ENCODE measurements at regions not wholly inside any gene's neighbourhood (a gene's known extent, or its start where the extent isn't known, plus 50 kb on each side); places are given as distances from the start of the nearest gene placed in this dataset.
"Not testable (repeated sequence)": the region's sequence is repeated elsewhere in the genome, so short reads cannot be mapped to it uniquely, and the experiment has no call there.

- H3K27me3 Mint-ChIP-seq: no peaks in the 10 kb centered on the region
- peaks cover 0 to 30% (median 6%) of the 10 kb centered on the region in 5 donors for H3K9me3 Mint-ChIP-seq
- ChIA-PET POLR2A (no interaction called here), CTCF (no interaction called here)
- H3K27ac Mint-ChIP-seq: no peak overlapping the region
- Histone ChIP-seq H3K27me3 (ENCODE audit: insufficient read depth, low read length, poor library complexity, severe bottlenecking) (no peaks in the 10 kb centered on the region), H3K36me3 (ENCODE audit: insufficient read depth, low read length) (no peaks in the 10 kb centered on the region), H3K9me3 (ENCODE audit: low read length) (no peaks in the 10 kb centered on the region), H3K4me3 (ENCODE audit: low read length) (no peak overlapping the region), H3K27ac (ENCODE audit: low read depth, low read length) (no peak overlapping the region), H3K4me1 (ENCODE audit: insufficient read depth, low read length) (no peaks in the 10 kb centered on the region)
- H3K36me3 Mint-ChIP-seq: no peaks in the 10 kb centered on the region
- no peak for DNase-seq
- H3K4me1 Mint-ChIP-seq: no peaks in the 10 kb centered on the region
- no peak overlapping the region for H3K4me3 Mint-ChIP-seq
These were observed 497.2 kb upstream of the NETO1 start for GRCh38 chr18:73365018-73365417.

GRCh38 chr18:73355121-73355520 is 487.3 kb upstream of the NETO1 start:
- no peaks in the 10 kb centered on the region for H3K4me1 ChIP-seq (ENCODE audit: insufficient read depth, low read length)
- Mint-ChIP-seq H3K36me3 (no peaks in the 10 kb centered on the region), H3K27me3 (no peaks in the 10 kb centered on the region), H3K27ac (no peak overlapping the region), H3K4me1 (no peaks in the 10 kb centered on the region), H3K4me3 (no peak overlapping the region), H3K9me3 (peaks cover 0 to 27% (median 9%) of the 10 kb centered on the region in 5 donors)
- no peaks in the 10 kb centered on the region for H3K27me3 ChIP-seq (ENCODE audit: insufficient read depth, low read length, poor library complexity, severe bottlenecking)
- H3K36me3 ChIP-seq (ENCODE audit: insufficient read depth, low read length): no peaks in the 10 kb centered on the region
- ChIA-PET POLR2A (no interaction called here), CTCF (no interaction called here)
- H3K4me3 ChIP-seq (ENCODE audit: low read length): no peak overlapping the region
- DNase-seq: no peak
- H3K27ac ChIP-seq (ENCODE audit: low read depth, low read length): no peak overlapping the region
- H3K9me3 ChIP-seq (ENCODE audit: low read length): no peaks in the 10 kb centered on the region

GRCh38 chr18:73352546-73352945 is 484.8 kb upstream of the NETO1 start:
- H3K27me3 Mint-ChIP-seq: no peaks in the 10 kb centered on the region

GRCh38 chr18:73340135-73340977 is 472.6 kb upstream of the NETO1 start:
- no peaks in the 10 kb centered on the region for H3K9me3 ChIP-seq (ENCODE audit: low read length)
- no peak overlapping the region for H3K27ac Mint-ChIP-seq
- no peaks in the 10 kb centered on the region for H3K4me1 Mint-ChIP-seq
- no peaks in the 10 kb centered on the region for H3K27me3 Mint-ChIP-seq
- no peaks in the 10 kb centered on the region for H3K36me3 ChIP-seq (ENCODE audit: insufficient read depth, low read length)
- H3K36me3 Mint-ChIP-seq: no peaks in the 10 kb centered on the region
- no peak overlapping the region for H3K4me3 Mint-ChIP-seq
- no peak overlapping the region for H3K27ac ChIP-seq (ENCODE audit: low read depth, low read length)
- H3K4me3 ChIP-seq (ENCODE audit: low read length): no peak overlapping the region
- no peaks in the 10 kb centered on the region for H3K27me3 ChIP-seq (ENCODE audit: insufficient read depth, low read length, poor library complexity, severe bottlenecking)
- no peak for DNase-seq
- CTCF ChIA-PET: no interaction called here
- no peaks in the 10 kb centered on the region for H3K4me1 ChIP-seq (ENCODE audit: insufficient read depth, low read length)
- H3K9me3 Mint-ChIP-seq: peaks cover 3 to 24% (median 6%) of the 10 kb centered on the region in 5 donors
- POLR2A ChIA-PET: no interaction called here

More at GRCh38 chr18:73352546-73352945, 484.8 kb upstream of the NETO1 start:
- Histone ChIP-seq H3K27ac (ENCODE audit: low read depth, low read length) (no peak overlapping the region), H3K4me1 (ENCODE audit: insufficient read depth, low read length) (no peaks in the 10 kb centered on the region), H3K27me3 (ENCODE audit: insufficient read depth, low read length, poor library complexity, severe bottlenecking) (no peaks in the 10 kb centered on the region), H3K4me3 (ENCODE audit: low read length) (no peak overlapping the region), H3K9me3 (ENCODE audit: low read length) (no peaks in the 10 kb centered on the region), H3K36me3 (ENCODE audit: insufficient read depth, low read length) (no peaks in the 10 kb centered on the region)
- CTCF ChIA-PET: no interaction called here
- H3K27ac Mint-ChIP-seq: no peak overlapping the region
- POLR2A ChIA-PET: no interaction called here
- no peak overlapping the region for H3K4me3 Mint-ChIP-seq
- DNase-seq: no peak
- H3K4me1 Mint-ChIP-seq: no peaks in the 10 kb centered on the region
- no peaks in the 10 kb centered on the region for H3K36me3 Mint-ChIP-seq
- H3K9me3 Mint-ChIP-seq: peaks cover 0 to 29% (median 10%) of the 10 kb centered on the region in 5 donors

GRCh38 chr18:73331212-73331772 is 463.5 kb upstream of the NETO1 start:
- H3K4me1 Mint-ChIP-seq: no peaks in the 10 kb centered on the region
- Histone ChIP-seq H3K4me1 (ENCODE audit: insufficient read depth, low read length) (no peaks in the 10 kb centered on the region), H3K36me3 (ENCODE audit: insufficient read depth, low read length) (no peaks in the 10 kb centered on the region), H3K4me3 (ENCODE audit: low read length) (no peak overlapping the region), H3K9me3 (ENCODE audit: low read length) (no peaks in the 10 kb centered on the region), H3K27me3 (ENCODE audit: insufficient read depth, low read length, poor library complexity, severe bottlenecking) (no peaks in the 10 kb centered on the region), H3K27ac (ENCODE audit: low read depth, low read length) (no peak overlapping the region)
- H3K9me3 Mint-ChIP-seq: peaks cover 0 to 14% (median 7%) of the 10 kb centered on the region in 5 donors
- no peak for DNase-seq
- H3K36me3 Mint-ChIP-seq: no peaks in the 10 kb centered on the region
- H3K27ac Mint-ChIP-seq: no peak overlapping the region
- POLR2A ChIA-PET: no interaction called here
- H3K4me3 Mint-ChIP-seq: no peak overlapping the region
- H3K27me3 Mint-ChIP-seq: no peaks in the 10 kb centered on the region
- CTCF ChIA-PET: no interaction called here

- H3K4me3 ChIP-seq (ENCODE audit: low read length); H3K27me3 Mint-ChIP-seq; H3K36me3 ChIP-seq (ENCODE audit: insufficient read depth, low read length); H3K27ac ChIP-seq (ENCODE audit: low read depth, low read length); H3K27me3 ChIP-seq (ENCODE audit: insufficient read depth, low read length, poor library complexity, severe bottlenecking); H3K36me3 Mint-ChIP-seq; H3K4me1 ChIP-seq (ENCODE audit: insufficient read depth, low read length); CTCF ChIA-PET; H3K4me3 Mint-ChIP-seq; DNase-seq; H3K4me1 Mint-ChIP-seq; H3K9me3 ChIP-seq (ENCODE audit: low read length); POLR2A ChIA-PET: not testable (repeated sequence)
- peak overlapping the region in 1 of 8 donors; percentile 84 for H3K27ac Mint-ChIP-seq
- H3K9me3 Mint-ChIP-seq: peaks cover 0 to 12% (median 5%) of the 10 kb centered on the region in 5 donors
These were observed 462.3 kb upstream of the NETO1 start for GRCh38 chr18:73330106-73330505.

- DNase-seq; H3K4me1 ChIP-seq (ENCODE audit: insufficient read depth, low read length); H3K27me3 ChIP-seq (ENCODE audit: insufficient read depth, low read length, poor library complexity, severe bottlenecking); H3K36me3 ChIP-seq (ENCODE audit: insufficient read depth, low read length); H3K36me3 Mint-ChIP-seq; CTCF ChIA-PET; H3K4me3 Mint-ChIP-seq; H3K4me1 Mint-ChIP-seq; H3K27ac Mint-ChIP-seq; H3K9me3 ChIP-seq (ENCODE audit: low read length); H3K27ac ChIP-seq (ENCODE audit: low read depth, low read length); H3K4me3 ChIP-seq (ENCODE audit: low read length); POLR2A ChIA-PET; H3K27me3 Mint-ChIP-seq: not testable (repeated sequence)
- H3K9me3 Mint-ChIP-seq: peaks cover 5 to 13% (median 6%) of the 10 kb centered on the region in 5 donors
These were observed 456.5 kb upstream of the NETO1 start for GRCh38 chr18:73324187-73324831.

GRCh38 chr18:73318739-73319479 is 451.1 kb upstream of the NETO1 start:
- H3K4me3 ChIP-seq (ENCODE audit: low read length): no peak overlapping the region

More at GRCh38 chr18:73318739-73319479, 451.1 kb upstream of the NETO1 start:
- no peak overlapping the region for H3K4me3 Mint-ChIP-seq
- CTCF ChIA-PET: no interaction called here
- Histone ChIP-seq H3K9me3 (ENCODE audit: low read length) (no peaks in the 10 kb centered on the region), H3K27ac (ENCODE audit: low read depth, low read length) (no peak overlapping the region), H3K4me1 (ENCODE audit: insufficient read depth, low read length) (no peaks in the 10 kb centered on the region), H3K27me3 (ENCODE audit: insufficient read depth, low read length, poor library complexity, severe bottlenecking) (no peaks in the 10 kb centered on the region), H3K36me3 (ENCODE audit: insufficient read depth, low read length) (no peaks in the 10 kb centered on the region)
- no peak overlapping the region for H3K27ac Mint-ChIP-seq
- no peaks in the 10 kb centered on the region for H3K27me3 Mint-ChIP-seq
- H3K4me1 Mint-ChIP-seq: no peaks in the 10 kb centered on the region
- POLR2A ChIA-PET: no interaction called here
- H3K36me3 Mint-ChIP-seq: no peaks in the 10 kb centered on the region
- H3K9me3 Mint-ChIP-seq: peaks cover 0 to 18% (median 6%) of the 10 kb centered on the region in 5 donors
- DNase-seq: no peak
